AG04450 (cell line): ENCODE measurements at regions not wholly inside any gene's neighbourhood (a gene's known extent, or its start where the extent isn't known, plus 50 kb on each side); places are given as distances from the start of the nearest gene placed in this dataset.
"Not testable (repeated sequence)": the region's sequence is repeated elsewhere in the genome, so short reads cannot be mapped to it uniquely, and the experiment has no call there.

ENCODE experiments used
- CTCF ChIA-PET: fragments of 300-600, 350-600 bp; formaldehyde crosslinking; extraction: SDS; loops from one replicate; lab custom pipeline; 2022; ENCODE audit warnings: antibody characterized with exemption, inconsistent platforms; lab: Charles Lee
- POLR2A ChIA-PET: fragments of 350-600 bp; formaldehyde crosslinking; extraction: SDS; loops from one replicate; lab custom pipeline; 2021; ENCODE audit warnings: antibody characterized with exemption, inconsistent platforms; lab: Yijun Ruan, JAX
- DNase-seq: peaks from one replicate; pipeline ENCODE4 v3.0.0-alpha.2; 2011; ENCODE audit warnings: low read depth, low spot score
- H3K27ac ChIP-seq: one replicate; pipeline ENCODE4 v1.5.1; 2012; ENCODE audit warnings: low read depth, low read length, control low read depth
- H3K27me3 ChIP-seq: one replicate; pipeline ENCODE4 v1.6.0; 2012; ENCODE audit warnings: low read length; ENCODE audit not compliant: control insufficient read depth, insufficient read depth
- H3K4me3 ChIP-seq: 2 replicates; pipeline ENCODE4 v1.5.1; 2011; ENCODE audit warnings: mild to moderate bottlenecking, low read depth, low read length, control low read depth
- H3K9me3 ChIP-seq: 2 replicates; pipeline ENCODE4 v1.5.1; 2012; ENCODE audit warnings: low read length; ENCODE audit not compliant: control insufficient read depth, insufficient read depth
- TF ChIP-seq, protein P1 (sequence below): IDR thresholded peaks from 2 replicates; pipeline ENCODE4 v1.5.1; 2011; ENCODE audit warnings: low read depth, low read length, control low read depth, inconsistent platforms

- POLR2A ChIA-PET, result no interaction called here
- Histone ChIP-seq H3K27ac (no peak overlapping the region), H3K4me3 (no peak overlapping the region), H3K9me3 (0 out of 2 replicates have a peak, but pooled peaks cover 2% of the 10 kb centered on the region), H3K27me3 (no peaks in the 10 kb centered on the region)
- TF ChIP-seq, protein P1, sequence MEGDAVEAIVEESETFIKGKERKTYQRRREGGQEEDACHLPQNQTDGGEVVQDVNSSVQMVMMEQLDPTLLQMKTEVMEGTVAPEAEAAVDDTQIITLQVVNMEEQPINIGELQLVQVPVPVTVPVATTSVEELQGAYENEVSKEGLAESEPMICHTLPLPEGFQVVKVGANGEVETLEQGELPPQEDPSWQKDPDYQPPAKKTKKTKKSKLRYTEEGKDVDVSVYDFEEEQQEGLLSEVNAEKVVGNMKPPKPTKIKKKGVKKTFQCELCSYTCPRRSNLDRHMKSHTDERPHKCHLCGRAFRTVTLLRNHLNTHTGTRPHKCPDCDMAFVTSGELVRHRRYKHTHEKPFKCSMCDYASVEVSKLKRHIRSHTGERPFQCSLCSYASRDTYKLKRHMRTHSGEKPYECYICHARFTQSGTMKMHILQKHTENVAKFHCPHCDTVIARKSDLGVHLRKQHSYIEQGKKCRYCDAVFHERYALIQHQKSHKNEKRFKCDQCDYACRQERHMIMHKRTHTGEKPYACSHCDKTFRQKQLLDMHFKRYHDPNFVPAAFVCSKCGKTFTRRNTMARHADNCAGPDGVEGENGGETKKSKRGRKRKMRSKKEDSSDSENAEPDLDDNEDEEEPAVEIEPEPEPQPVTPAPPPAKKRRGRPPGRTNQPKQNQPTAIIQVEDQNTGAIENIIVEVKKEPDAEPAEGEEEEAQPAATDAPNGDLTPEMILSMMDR, result no peak
- DNase-seq, result no peak
- CTCF ChIA-PET, result no interaction called here
Observed at GRCh38 chr11:98495601-98496000, 525.1 kb upstream of the CNTN5 start.

GRCh38 chr11:98507208-98507607 is 513.5 kb upstream of the CNTN5 start:
- DNase-seq, result no peak
- H3K27ac ChIP-seq, result no peak overlapping the region
- TF ChIP-seq, protein P1, result no peak
- CTCF ChIA-PET, result no interaction called here
- no peaks in the 10 kb centered on the region for H3K27me3 ChIP-seq
- no peaks in the 10 kb centered on the region for H3K9me3 ChIP-seq
- POLR2A ChIA-PET, result no interaction called here
- no peak overlapping the region for H3K4me3 ChIP-seq

GRCh38 chr11:98512938-98513337 is 507.8 kb upstream of the CNTN5 start:
- POLR2A ChIA-PET, result no interaction called here
- Histone ChIP-seq H3K27me3 (no peaks in the 10 kb centered on the region), H3K27ac (no peak overlapping the region), H3K9me3 (no peaks in the 10 kb centered on the region), H3K4me3 (no peak overlapping the region)
- CTCF ChIA-PET, result no interaction called here
- TF ChIP-seq, protein P1, result no peak
- DNase-seq, result no peak

- ChIA-PET POLR2A (no interaction called here), CTCF (no interaction called here)
- Histone ChIP-seq H3K27ac (no peak overlapping the region), H3K9me3 (peaks cover 5% of the 10 kb centered on the region), H3K27me3 (no peaks in the 10 kb centered on the region), H3K4me3 (no peak overlapping the region)
- TF ChIP-seq, protein P1, result no peak
- DNase-seq, result no peak
Observed at GRCh38 chr11:98531576-98531975, 489.2 kb upstream of the CNTN5 start.

DNA sequence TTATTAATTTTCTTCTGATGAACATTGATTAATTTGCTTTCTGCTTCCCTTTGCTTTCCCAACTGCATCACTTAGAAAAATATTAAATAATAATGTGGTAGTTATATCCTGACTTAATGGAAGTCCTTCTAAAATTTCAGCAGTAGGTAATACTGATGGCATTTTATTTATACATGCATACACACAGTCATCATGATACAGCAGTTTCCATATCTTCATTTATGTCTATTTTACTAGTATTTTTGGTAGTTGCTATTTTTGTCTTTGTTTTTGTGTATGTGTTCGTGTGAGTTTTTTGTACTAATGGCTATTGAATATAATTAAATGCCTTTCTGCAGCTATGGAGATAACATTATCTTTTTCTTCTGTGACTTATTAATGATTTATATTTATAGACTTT is 484.7 kb upstream of the CNTN5 start:
- DNase-seq, result no peak
- TF ChIP-seq, protein P1, result no peak
- no peaks in the 10 kb centered on the region for H3K27me3 ChIP-seq
- peaks cover 4% of the 10 kb centered on the region; the same call in 1 of the 2 replicates for H3K9me3 ChIP-seq
- CTCF ChIA-PET, result no interaction called here
- no peak overlapping the region for H3K4me3 ChIP-seq
- H3K27ac ChIP-seq, result no peak overlapping the region
- POLR2A ChIA-PET, result no interaction called here

GRCh38 chr11:98538358-98538757 is 482.4 kb upstream of the CNTN5 start:
- DNase-seq, H3K9me3 ChIP-seq, H3K27ac ChIP-seq, POLR2A ChIA-PET, H3K27me3 ChIP-seq, CTCF ChIA-PET, H3K4me3 ChIP-seq: not testable (repeated sequence)
